Right lobe of liver (tissue), 6 donors: ENCODE measurements at regions not wholly inside any gene's neighbourhood (a gene's known extent, or its start where the extent isn't known, plus 50 kb on each side); places are given as distances from the start of the nearest gene placed in this dataset.

Experiments used
- ATAC-seq, 4 donors: fragments of 200-7000 bp; cut with Tn5 transposase; one replicate each; pipeline ENCODE4 v1.9.1; 2020; ENCODE audit warnings: mild to moderate bottlenecking in 4 of 4, moderate library complexity in 4 of 4
- DNase-seq, 3 donors: peaks; one replicate each; pipeline ENCODE4 v3.0.0-alpha.2; 2020
- H3K27ac ChIP-seq, 3 donors: fragments of 200-600 bp; one replicate each; pipeline ENCODE4 v1.8.0; 2022
- H3K27me3 ChIP-seq, 2 donors: fragments of 200-600 bp; one replicate each; pipeline ENCODE4 v1.8.0; 2022
- H3K36me3 ChIP-seq, 4 donors: fragments of 200-600 bp; sonication (generic) in 1 of 4; one replicate each; pipeline versions ENCODE4 v1.5.1 to v1.8.0; 2017 to 2022; ENCODE audit warnings: control low read depth in 1 of 4
- H3K4me1 ChIP-seq, 4 donors: fragments of 200-600 bp; sonication (generic) in 1 of 4; one replicate each; pipeline versions ENCODE4 v1.5.1 to v1.8.0; 2017 to 2022; ENCODE audit warnings: control low read depth in 1 of 4
- H3K4me3 ChIP-seq, 3 donors: fragments of 200-600 bp; one replicate each; pipeline ENCODE4 v1.8.0; 2022
- H3K9me3 ChIP-seq, 4 donors: fragments of 200-600 bp; sonication (generic) in 1 of 4; one replicate each; pipeline versions ENCODE4 v1.5.1 to v1.8.0; 2017 to 2022; ENCODE audit warnings: control low read depth in 1 of 4
- POLR2A ChIP-seq: fragments of 450-650 bp; IDR thresholded peaks from one replicate; pipeline ENCODE4 v1.6.1; 2017; ENCODE audit warnings: antibody characterized with exemption, mild to moderate bottlenecking
- WGBS: methylation state at CpG from one replicate; pipeline ENCODE4 v1.1.6; 2018; ENCODE audit warnings: low coverage, low lambda C conversion rate; ENCODE audit not compliant: insufficient coverage; ENCODE audit errors: missing lambda C conversion rate; 5-methylcytosine and 5-hydroxymethylcytosine counted together
- intact Hi-C, 2 donors: fragments of 100-400 bp; cut with DNase I; formaldehyde crosslinking; loops; one replicate each; pipeline versions ENCODE4 v1.11.2 to v1.14.1; 2022
- TF ChIP-seq, protein P1 (sequence below), 4 donors: fragments of 200-600 bp in 3 of 4; fragments of 450-650 bp in 1 of 4; IDR thresholded peaks; one replicate each; pipeline versions ENCODE4 v1.5.1 to v1.8.0; 2016 to 2022; ENCODE audit warnings: antibody characterized with exemption in 4 of 4, mild to moderate bottlenecking in 2 of 4
- donor health status: DM: no; HTN: yes; CAD: no.
- donor health status: DM: no; HTN: no; CAD: no.
- donor health status: DM: no; HTN: no; CAD: no.
- donor health status: DM: no; HTN: yes; CAD: no.
- donor health status: DM: no; HTN: yes; CAD: no.

- 88% methylated on average over 2 of the region's 2 CpGs for WGBS
- Histone ChIP-seq H3K9me3 (no peaks in the 10 kb centered on the region), H3K36me3 (no peaks in the 10 kb centered on the region), H3K4me3 (no peak overlapping the region), H3K27me3 (no peaks in the 10 kb centered on the region), H3K4me1 (no peaks in the 10 kb centered on the region), H3K27ac (no peak overlapping the region)
- intact Hi-C loops = no loop called here
- no peak for ATAC-seq
- TF ChIP-seq POLR2A = no peak
- TF ChIP-seq, protein P1, sequence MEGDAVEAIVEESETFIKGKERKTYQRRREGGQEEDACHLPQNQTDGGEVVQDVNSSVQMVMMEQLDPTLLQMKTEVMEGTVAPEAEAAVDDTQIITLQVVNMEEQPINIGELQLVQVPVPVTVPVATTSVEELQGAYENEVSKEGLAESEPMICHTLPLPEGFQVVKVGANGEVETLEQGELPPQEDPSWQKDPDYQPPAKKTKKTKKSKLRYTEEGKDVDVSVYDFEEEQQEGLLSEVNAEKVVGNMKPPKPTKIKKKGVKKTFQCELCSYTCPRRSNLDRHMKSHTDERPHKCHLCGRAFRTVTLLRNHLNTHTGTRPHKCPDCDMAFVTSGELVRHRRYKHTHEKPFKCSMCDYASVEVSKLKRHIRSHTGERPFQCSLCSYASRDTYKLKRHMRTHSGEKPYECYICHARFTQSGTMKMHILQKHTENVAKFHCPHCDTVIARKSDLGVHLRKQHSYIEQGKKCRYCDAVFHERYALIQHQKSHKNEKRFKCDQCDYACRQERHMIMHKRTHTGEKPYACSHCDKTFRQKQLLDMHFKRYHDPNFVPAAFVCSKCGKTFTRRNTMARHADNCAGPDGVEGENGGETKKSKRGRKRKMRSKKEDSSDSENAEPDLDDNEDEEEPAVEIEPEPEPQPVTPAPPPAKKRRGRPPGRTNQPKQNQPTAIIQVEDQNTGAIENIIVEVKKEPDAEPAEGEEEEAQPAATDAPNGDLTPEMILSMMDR (IDR thresholded peaks at IDR 0.05) = no peak
- no peak for DNase-seq
Observed at GRCh38 chrX:97728215-97728614, 844.5 kb downstream of the RPA4 start.

DNA sequence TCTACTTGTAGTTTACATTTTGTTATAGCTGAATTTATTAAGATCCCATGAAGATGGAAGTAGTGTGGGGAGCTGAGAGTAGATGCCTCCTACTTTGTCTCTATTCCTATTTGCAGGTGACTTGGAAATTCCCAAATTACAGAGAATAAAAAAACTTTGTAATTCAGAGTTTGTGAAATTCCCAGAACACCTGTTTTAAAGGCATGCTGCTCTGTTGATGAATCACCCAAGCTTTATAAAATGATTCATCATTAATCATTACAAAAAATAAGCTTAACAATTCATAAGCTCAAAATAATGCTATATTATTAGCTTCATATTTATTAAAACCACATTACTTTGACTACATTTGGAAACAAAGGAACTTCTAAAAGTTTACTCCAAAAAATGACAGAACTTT is 856.3 kb downstream of the RPA4 start:
- Histone ChIP-seq H3K27ac (no peak overlapping the region), H3K9me3 (no peaks in the 10 kb centered on the region), H3K27me3 (no peaks in the 10 kb centered on the region), H3K36me3 (no peaks in the 10 kb centered on the region), H3K4me1 (no peaks in the 10 kb centered on the region), H3K4me3 (no peak overlapping the region)
- intact Hi-C loops = no loop called here
- DNase-seq (no peak), ATAC-seq (no peak)
- TF ChIP-seq, protein P1 (IDR thresholded peaks at IDR 0.05) = no peak
- TF ChIP-seq POLR2A = no peak

- no peaks in the 10 kb centered on the region for H3K36me3 ChIP-seq
- no peak overlapping the region for H3K27ac ChIP-seq
- no peak overlapping the region for H3K4me3 ChIP-seq
- ATAC-seq = no peak
- WGBS = 11% methylated on average over 1 of the region's 1 CpG
- intact Hi-C loops = no loop called here
- H3K9me3 ChIP-seq = no peaks in the 10 kb centered on the region
- TF ChIP-seq, protein P1 (IDR thresholded peaks at IDR 0.05) = no peak
- no peak for TF ChIP-seq POLR2A
- H3K27me3 ChIP-seq = no peaks in the 10 kb centered on the region
- no peaks in the 10 kb centered on the region for H3K4me1 ChIP-seq
- no peak for DNase-seq
Observed at GRCh38 chrX:97740886-97741285, 857.2 kb downstream of the RPA4 start.

DNA sequence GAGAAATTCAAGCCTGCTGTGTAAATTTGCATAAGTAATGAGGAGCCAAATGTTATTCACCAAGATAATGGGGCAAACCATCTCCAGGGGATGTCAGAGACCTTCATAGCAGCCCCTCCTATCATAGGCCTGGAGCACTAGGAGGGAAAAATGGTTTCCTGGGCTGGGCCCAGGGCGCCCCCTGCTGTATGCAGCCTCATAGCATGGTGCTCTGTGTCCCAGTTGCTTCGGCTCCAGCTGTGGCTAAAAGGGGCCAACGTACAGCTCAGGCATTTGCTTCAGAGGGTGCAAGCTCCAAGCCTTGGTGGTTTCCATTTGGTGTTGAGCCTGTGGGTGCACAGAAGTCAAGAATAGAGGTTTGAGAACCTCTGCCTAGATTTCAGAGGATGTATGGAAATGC is 859.3 kb downstream of the RPA4 start:
- Histone ChIP-seq H3K9me3 (no peaks in the 10 kb centered on the region), H3K4me3 (no peak overlapping the region), H3K4me1 (no peaks in the 10 kb centered on the region), H3K27ac (no peak overlapping the region), H3K27me3 (no peaks in the 10 kb centered on the region), H3K36me3 (no peaks in the 10 kb centered on the region)
- no CpG with 5 or more reads among the region's 3 CpGs for WGBS
- ATAC-seq (no peak), DNase-seq (no peak)
- TF ChIP-seq POLR2A = no peak
- TF ChIP-seq, protein P1 (IDR thresholded peaks at IDR 0.05) = peak in 2 of 4 donors; percentile 8 to 39
- intact Hi-C loops = no loop called here

DNA sequence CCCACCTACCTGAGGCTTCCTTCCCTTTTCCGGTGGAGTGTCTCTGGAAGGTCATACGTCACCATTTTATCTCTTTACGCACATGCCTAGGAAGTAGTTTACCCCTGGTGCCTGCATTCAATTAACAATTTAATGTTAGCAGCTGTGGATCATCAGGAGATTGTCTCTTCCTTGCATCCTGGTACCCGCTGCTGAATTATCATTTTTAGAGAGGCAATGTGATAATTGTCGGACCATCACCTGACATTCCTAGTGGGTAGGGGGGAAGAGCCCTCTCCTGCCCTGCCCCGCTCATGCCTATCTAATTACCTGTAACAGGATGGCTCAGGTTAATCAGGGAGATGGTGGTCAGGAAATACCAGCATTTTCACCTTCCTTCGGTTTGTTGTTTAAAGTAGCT is 863.6 kb downstream of the RPA4 start:
- ATAC-seq (no peak), DNase-seq (no peak)
- no peaks in the 10 kb centered on the region for H3K9me3 ChIP-seq
- no peaks in the 10 kb centered on the region for H3K27me3 ChIP-seq
- H3K4me1 ChIP-seq = no peaks in the 10 kb centered on the region
- intact Hi-C loops = no loop called here
- no peak overlapping the region for H3K27ac ChIP-seq
- H3K4me3 ChIP-seq = no peak overlapping the region
- no peaks in the 10 kb centered on the region for H3K36me3 ChIP-seq
- TF ChIP-seq POLR2A = no peak
- TF ChIP-seq, protein P1 (IDR thresholded peaks at IDR 0.05) = no peak
- 61% methylated on average over 6 of the region's 7 CpGs for WGBS
